ENCODE measurements at regions not wholly inside any gene's neighbourhood (a gene's known extent, or its start where the extent isn't known, plus 50 kb on each side); places are given as distances from the start of the nearest gene placed in this dataset.

DNA sequence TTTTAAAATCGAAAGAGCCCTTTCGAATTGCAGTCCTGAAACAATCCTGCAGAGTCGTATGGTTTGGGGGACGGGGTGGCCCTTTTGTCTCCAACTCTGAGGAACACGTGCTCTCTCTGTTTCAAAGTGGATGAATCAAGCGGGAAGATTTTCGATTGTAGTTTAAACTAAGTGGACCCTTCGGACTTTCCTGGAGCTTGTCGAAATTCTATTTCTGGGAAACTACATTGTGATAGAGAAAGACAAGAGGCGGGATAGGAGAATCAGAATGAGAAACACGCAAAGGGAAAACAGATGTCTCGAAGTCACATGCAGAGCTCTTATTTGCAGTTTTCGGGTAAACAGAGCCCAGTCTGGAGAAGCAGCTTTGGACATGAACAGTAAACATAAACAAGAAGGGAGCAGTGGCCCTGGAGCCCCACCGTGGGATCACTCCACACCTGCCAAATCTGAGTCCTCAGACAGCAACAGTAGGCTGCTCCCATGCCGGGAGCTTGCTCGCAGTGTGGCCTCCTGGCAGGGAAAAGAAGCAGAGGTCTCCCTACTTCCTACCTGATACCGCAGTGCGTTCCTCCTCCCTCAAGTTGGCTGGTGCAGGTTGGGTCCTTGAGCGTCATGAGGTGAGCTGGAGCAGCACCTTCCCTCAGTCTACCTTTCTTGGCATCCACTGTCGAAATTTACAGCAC lies 202.4 kb downstream of the SLC4A3 start:
- TF ChIP-seq NR3C1 (CRISPR knock-in tag; conservative IDR thresholded peaks at IDR 0.05; ENCODE audit: low read depth), result no peak
- no peak for TF ChIP-seq SP1 (CRISPR knock-in tag; conservative IDR thresholded peaks at IDR 0.05)
- TF ChIP-seq, protein P1, sequence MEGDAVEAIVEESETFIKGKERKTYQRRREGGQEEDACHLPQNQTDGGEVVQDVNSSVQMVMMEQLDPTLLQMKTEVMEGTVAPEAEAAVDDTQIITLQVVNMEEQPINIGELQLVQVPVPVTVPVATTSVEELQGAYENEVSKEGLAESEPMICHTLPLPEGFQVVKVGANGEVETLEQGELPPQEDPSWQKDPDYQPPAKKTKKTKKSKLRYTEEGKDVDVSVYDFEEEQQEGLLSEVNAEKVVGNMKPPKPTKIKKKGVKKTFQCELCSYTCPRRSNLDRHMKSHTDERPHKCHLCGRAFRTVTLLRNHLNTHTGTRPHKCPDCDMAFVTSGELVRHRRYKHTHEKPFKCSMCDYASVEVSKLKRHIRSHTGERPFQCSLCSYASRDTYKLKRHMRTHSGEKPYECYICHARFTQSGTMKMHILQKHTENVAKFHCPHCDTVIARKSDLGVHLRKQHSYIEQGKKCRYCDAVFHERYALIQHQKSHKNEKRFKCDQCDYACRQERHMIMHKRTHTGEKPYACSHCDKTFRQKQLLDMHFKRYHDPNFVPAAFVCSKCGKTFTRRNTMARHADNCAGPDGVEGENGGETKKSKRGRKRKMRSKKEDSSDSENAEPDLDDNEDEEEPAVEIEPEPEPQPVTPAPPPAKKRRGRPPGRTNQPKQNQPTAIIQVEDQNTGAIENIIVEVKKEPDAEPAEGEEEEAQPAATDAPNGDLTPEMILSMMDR (IDR thresholded peaks at IDR 0.05), result no peak
- TF ChIP-seq ZNF121 (CRISPR knock-in tag; IDR thresholded peaks at IDR 0.05), result no peak
- no peak for TF ChIP-seq NR2C2 (CRISPR knock-in tag; IDR thresholded peaks at IDR 0.05)
- TF ChIP-seq, protein P2, sequence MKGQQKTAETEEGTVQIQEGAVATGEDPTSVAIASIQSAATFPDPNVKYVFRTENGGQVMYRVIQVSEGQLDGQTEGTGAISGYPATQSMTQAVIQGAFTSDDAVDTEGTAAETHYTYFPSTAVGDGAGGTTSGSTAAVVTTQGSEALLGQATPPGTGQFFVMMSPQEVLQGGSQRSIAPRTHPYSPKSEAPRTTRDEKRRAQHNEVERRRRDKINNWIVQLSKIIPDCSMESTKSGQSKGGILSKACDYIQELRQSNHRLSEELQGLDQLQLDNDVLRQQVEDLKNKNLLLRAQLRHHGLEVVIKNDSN (CRISPR knock-in tag; IDR thresholded peaks at IDR 0.05), result no peak
- TF ChIP-seq CBFB (CRISPR knock-in tag; IDR thresholded peaks at IDR 0.05; ENCODE audit: low read depth), result no peak
- TF ChIP-seq E2F4 (CRISPR knock-in tag; IDR thresholded peaks at IDR 0.05; ENCODE audit: borderline replicate concordance, low read depth), result no peak
- TF ChIP-seq JUN (CRISPR knock-in tag; IDR thresholded peaks at IDR 0.05), result no peak
- TF ChIP-seq, protein P3, sequence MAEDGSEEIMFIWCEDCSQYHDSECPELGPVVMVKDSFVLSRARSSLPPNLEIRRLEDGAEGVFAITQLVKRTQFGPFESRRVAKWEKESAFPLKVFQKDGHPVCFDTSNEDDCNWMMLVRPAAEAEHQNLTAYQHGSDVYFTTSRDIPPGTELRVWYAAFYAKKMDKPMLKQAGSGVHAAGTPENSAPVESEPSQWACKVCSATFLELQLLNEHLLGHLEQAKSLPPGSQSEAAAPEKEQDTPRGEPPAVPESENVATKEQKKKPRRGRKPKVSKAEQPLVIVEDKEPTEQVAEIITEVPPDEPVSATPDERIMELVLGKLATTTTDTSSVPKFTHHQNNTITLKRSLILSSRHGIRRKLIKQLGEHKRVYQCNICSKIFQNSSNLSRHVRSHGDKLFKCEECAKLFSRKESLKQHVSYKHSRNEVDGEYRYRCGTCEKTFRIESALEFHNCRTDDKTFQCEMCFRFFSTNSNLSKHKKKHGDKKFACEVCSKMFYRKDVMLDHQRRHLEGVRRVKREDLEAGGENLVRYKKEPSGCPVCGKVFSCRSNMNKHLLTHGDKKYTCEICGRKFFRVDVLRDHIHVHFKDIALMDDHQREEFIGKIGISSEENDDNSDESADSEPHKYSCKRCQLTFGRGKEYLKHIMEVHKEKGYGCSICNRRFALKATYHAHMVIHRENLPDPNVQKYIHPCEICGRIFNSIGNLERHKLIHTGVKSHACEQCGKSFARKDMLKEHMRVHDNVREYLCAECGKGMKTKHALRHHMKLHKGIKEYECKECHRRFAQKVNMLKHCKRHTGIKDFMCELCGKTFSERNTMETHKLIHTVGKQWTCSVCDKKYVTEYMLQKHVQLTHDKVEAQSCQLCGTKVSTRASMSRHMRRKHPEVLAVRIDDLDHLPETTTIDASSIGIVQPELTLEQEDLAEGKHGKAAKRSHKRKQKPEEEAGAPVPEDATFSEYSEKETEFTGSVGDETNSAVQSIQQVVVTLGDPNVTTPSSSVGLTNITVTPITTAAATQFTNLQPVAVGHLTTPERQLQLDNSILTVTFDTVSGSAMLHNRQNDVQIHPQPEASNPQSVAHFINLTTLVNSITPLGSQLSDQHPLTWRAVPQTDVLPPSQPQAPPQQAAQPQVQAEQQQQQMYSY (CRISPR knock-in tag; IDR thresholded peaks at IDR 0.05), result no peak
- no peak for TF ChIP-seq ZSCAN18 (CRISPR knock-in tag; IDR thresholded peaks at IDR 0.05)
- TF ChIP-seq, protein P4, sequence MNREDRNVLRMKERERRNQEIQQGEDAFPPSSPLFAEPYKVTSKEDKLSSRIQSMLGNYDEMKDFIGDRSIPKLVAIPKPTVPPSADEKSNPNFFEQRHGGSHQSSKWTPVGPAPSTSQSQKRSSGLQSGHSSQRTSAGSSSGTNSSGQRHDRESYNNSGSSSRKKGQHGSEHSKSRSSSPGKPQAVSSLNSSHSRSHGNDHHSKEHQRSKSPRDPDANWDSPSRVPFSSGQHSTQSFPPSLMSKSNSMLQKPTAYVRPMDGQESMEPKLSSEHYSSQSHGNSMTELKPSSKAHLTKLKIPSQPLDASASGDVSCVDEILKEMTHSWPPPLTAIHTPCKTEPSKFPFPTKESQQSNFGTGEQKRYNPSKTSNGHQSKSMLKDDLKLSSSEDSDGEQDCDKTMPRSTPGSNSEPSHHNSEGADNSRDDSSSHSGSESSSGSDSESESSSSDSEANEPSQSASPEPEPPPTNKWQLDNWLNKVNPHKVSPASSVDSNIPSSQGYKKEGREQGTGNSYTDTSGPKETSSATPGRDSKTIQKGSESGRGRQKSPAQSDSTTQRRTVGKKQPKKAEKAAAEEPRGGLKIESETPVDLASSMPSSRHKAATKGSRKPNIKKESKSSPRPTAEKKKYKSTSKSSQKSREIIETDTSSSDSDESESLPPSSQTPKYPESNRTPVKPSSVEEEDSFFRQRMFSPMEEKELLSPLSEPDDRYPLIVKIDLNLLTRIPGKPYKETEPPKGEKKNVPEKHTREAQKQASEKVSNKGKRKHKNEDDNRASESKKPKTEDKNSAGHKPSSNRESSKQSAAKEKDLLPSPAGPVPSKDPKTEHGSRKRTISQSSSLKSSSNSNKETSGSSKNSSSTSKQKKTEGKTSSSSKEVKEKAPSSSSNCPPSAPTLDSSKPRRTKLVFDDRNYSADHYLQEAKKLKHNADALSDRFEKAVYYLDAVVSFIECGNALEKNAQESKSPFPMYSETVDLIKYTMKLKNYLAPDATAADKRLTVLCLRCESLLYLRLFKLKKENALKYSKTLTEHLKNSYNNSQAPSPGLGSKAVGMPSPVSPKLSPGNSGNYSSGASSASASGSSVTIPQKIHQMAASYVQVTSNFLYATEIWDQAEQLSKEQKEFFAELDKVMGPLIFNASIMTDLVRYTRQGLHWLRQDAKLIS (CRISPR knock-in tag; IDR thresholded peaks at IDR 0.05; ENCODE audit: borderline replicate concordance), result no peak
- TF ChIP-seq MAX (CRISPR knock-in tag; IDR thresholded peaks at IDR 0.05), result no peak

Measured in WTC11 (cell line).